A549 (cell line): ENCODE measurements at regions not wholly inside any gene's neighbourhood (a gene's known extent, or its start where the extent isn't known, plus 50 kb on each side); places are given as distances from the start of the nearest gene placed in this dataset.

Experiments
- ATAC-seq, 2 experiments: fragments of 200-7000 bp in 1 of 2; fragments of >200 bp in 1 of 2; cut with Nextera tagmentation in 1 of 2; cut with Tn5 transposase in 1 of 2; 3 replicates each; pipeline versions ENCODE4 v1.8.0 to v1.9.1; 2018 to 2020; ENCODE audit warnings: mild to moderate bottlenecking in 1 of 2, moderate library complexity in 1 of 2
- CTCF ChIA-PET: fragments of 300-600 bp; sonication (Branson Sonifier 250); formaldehyde crosslinking; extraction: SDS; loops from one replicate; lab custom pipeline; 2021; ENCODE audit warnings: antibody characterized with exemption, inconsistent platforms; lab: Yijun Ruan, JAX
- POLR2A ChIA-PET: fragments of 350-600 bp; formaldehyde crosslinking; extraction: SDS; loops from one replicate; lab custom pipeline; 2021; ENCODE audit warnings: antibody characterized with exemption, inconsistent platforms; lab: Yijun Ruan, JAX
- DNase-seq, 2 experiments: peaks; one replicate each; pipeline versions ENCODE4 v3.0.0 to v3.0.0-alpha.2; 2011 to 2016; ENCODE audit warnings: low read depth in 1 of 2, low spot score in 1 of 2
- FAIRE-seq: peaks from 2 replicates; lab custom pipeline; 2011; peaks lifted over from hg19 to GRCh38; lab: Jason Lieb, UNC
- H3K27ac ChIP-seq, 2 experiments: fragments of >200 bp; sonication (Bioruptor Twin); formaldehyde crosslinking; 3 replicates each; pipeline ENCODE4 v1.5.1; 2016 to 2017
- H3K4me1 ChIP-seq: fragments of >200 bp; sonication (Bioruptor Twin); formaldehyde crosslinking; 3 replicates; pipeline ENCODE4 v1.6.1; 2016
- H3K4me2 ChIP-seq: fragments of >200 bp; sonication (Bioruptor Twin); formaldehyde crosslinking; 3 replicates; pipeline ENCODE4 v1.6.1; 2016
- H3K4me3 ChIP-seq: fragments of >200 bp; sonication (Bioruptor Twin); formaldehyde crosslinking; 3 replicates; pipeline ENCODE4 v1.5.1; 2016
- H3K9me3 ChIP-seq: fragments of >200 bp; sonication (Bioruptor Twin); formaldehyde crosslinking; 3 replicates; pipeline ENCODE4 v1.6.1; 2016
- CBX2 ChIP-seq: fragments of 200-600 bp; sonication (generic); IDR thresholded peaks from 2 replicates; pipeline ENCODE4 v1.6.1; 2016; ENCODE audit warnings: low read depth, mild to moderate bottlenecking, borderline replicate concordance
- CBX8 ChIP-seq: fragments of 200-600 bp; sonication (generic); IDR thresholded peaks from 2 replicates; pipeline ENCODE4 v1.6.1; 2016
- CHD4 ChIP-seq: fragments of 200-600 bp; sonication (generic); IDR thresholded peaks from 2 replicates; pipeline ENCODE4 v1.6.1; 2016; ENCODE audit warnings: antibody characterized with exemption, mild to moderate bottlenecking, borderline replicate concordance
- FOXS1 ChIP-seq: fragments of 250-450 bp; sonication (Bioruptor Pico); IDR thresholded peaks from 2 replicates; pipeline ENCODE4 v1.5.0; 2020; ENCODE audit warnings: mild to moderate bottlenecking, moderate library complexity
- HEYL ChIP-seq: fragments of 250-450 bp; sonication (Bioruptor Pico); IDR thresholded peaks from 2 replicates; pipeline ENCODE4 v1.8.0; 2021; ENCODE audit warnings: mild to moderate bottlenecking, moderate library complexity
- HOXA7 ChIP-seq: fragments of 250-450 bp; sonication (Bioruptor Pico); IDR thresholded peaks from 2 replicates; pipeline ENCODE4 v1.5.0; 2020; ENCODE audit warnings: mild to moderate bottlenecking, moderate library complexity
- MAFK ChIP-seq: fragments of 450-650 bp; IDR thresholded peaks from 2 replicates; pipeline ENCODE4 v1.6.1; 2014; ENCODE audit not compliant: partially characterized antibody
- NFE2L2 ChIP-seq: fragments of 150-350 bp; conservative IDR thresholded peaks from 2 replicates; pipeline ENCODE4 v1.6.1; 2014; ENCODE audit warnings: low read length
- PHF8 ChIP-seq: fragments of 200-600 bp; sonication (generic); IDR thresholded peaks from 2 replicates; pipeline ENCODE4 v1.6.1; 2016; ENCODE audit warnings: low read depth, mild to moderate bottlenecking, antibody characterized with exemption, moderate library complexity, borderline replicate concordance
- RAD21 ChIP-seq, 2 experiments: fragments of >200 bp in 1 of 2; sonication (Bioruptor Twin) in 1 of 2; formaldehyde crosslinking in 1 of 2; IDR thresholded peaks in 1 of 2; conservative IDR thresholded peaks in 1 of 2; 2 replicates in 1 of 2; 3 replicates in 1 of 2; pipeline ENCODE4 v1.6.1; 2012 to 2018; ENCODE audit warnings: inconsistent platforms in 1 of 2
- RARB ChIP-seq: fragments of 250-450 bp; sonication (Bioruptor Pico); IDR thresholded peaks from 2 replicates; pipeline ENCODE4 v1.8.0; 2021; ENCODE audit warnings: mild to moderate bottlenecking, moderate library complexity
- RNF2 ChIP-seq: fragments of 200-600 bp; sonication (generic); IDR thresholded peaks from 2 replicates; pipeline ENCODE4 v1.6.1; 2016; ENCODE audit warnings: low read depth, mild to moderate bottlenecking, antibody characterized with exemption, moderate library complexity, borderline replicate concordance
- SREBF2 ChIP-seq: fragments of 450-650 bp; IDR thresholded peaks from 2 replicates; pipeline ENCODE4 v1.6.1; 2014; ENCODE audit warnings: mild to moderate bottlenecking, moderate library complexity
- TP53 ChIP-seq: fragments of 250-450 bp; sonication (Bioruptor Pico); IDR thresholded peaks from 2 replicates; pipeline ENCODE4 v1.5.0; 2021; ENCODE audit warnings: mild to moderate bottlenecking, moderate library complexity
- ZNF302 ChIP-seq: fragments of 250-450 bp; sonication (Bioruptor Pico); IDR thresholded peaks from 2 replicates; pipeline ENCODE4 v1.9.0; 2021; ENCODE audit warnings: inconsistent platforms, mild to moderate bottlenecking, moderate library complexity
- WGBS: methylation state at CpG from one replicate; pipeline ENCODE4 v1.1.6; 2017; ENCODE audit errors: missing lambda C conversion rate; 5-methylcytosine and 5-hydroxymethylcytosine counted together
- TF ChIP-seq, protein P1 (sequence below): fragments of 250-450 bp; sonication (Bioruptor Pico); IDR thresholded peaks from 2 replicates; pipeline ENCODE4 v1.5.0; 2021; ENCODE audit warnings: mild to moderate bottlenecking, moderate library complexity, borderline replicate concordance
- TF ChIP-seq, protein P2 (sequence below): fragments of >200 bp; sonication (Bioruptor Twin); formaldehyde crosslinking; IDR thresholded peaks from 3 replicates; pipeline ENCODE4 v1.5.1; 2016
- TF ChIP-seq, protein P3 (sequence below): fragments of 450-650 bp; IDR thresholded peaks from 2 replicates; pipeline ENCODE4 v1.6.1; 2014; ENCODE audit warnings: antibody characterized with exemption
- TF ChIP-seq, protein P4 (sequence below): fragments of 200-600 bp; sonication (generic); IDR thresholded peaks from 2 replicates; pipeline ENCODE4 v1.6.1; 2016; ENCODE audit warnings: antibody characterized with exemption, mild to moderate bottlenecking, moderate library complexity
- TF ChIP-seq, protein P5 (sequence below): fragments of >200 bp; sonication (Bioruptor Twin); formaldehyde crosslinking; IDR thresholded peaks from 3 replicates; pipeline ENCODE4 v1.6.1; 2016

DNA sequence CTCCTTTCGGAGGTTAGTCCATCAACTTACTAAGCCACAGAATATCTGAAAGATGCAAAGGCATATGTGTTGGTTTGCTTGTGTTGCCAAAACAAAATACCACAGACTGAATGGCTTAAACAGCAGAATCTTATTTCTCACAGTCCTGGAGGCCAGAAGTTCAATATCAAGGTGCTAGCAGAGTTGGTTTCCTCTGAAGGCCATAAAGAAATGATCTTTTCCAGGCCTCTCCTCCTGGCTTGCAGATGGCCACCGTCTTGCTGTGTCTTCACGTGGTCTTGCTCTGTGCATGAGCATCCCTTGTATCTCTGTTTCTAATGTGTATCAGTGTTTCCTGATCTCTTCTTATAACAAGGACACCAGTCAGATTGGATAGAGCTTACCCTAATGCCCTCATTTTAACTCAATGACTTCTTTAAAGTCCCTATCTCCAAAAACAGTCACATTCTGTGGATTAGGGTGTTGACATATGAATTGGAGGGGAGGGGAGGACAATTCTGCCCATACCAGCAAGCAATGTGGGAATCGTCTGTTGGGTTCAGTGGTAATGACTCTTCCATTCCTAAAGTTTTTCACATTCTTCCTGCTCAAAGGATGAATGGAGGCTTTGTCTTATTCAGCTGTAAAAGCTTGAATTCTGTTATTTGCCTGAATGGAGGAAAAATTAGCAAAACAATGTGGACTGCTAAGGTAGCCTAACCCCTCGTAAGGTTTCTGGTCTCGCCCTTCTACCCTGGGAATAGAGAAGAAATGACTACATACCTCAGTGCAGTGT lies 715.7 kb downstream of the DIAPH3 start:
- FAIRE-seq (no peak), ATAC-seq (no peak), DNase-seq (no peak)
- ChIA-PET POLR2A (no interaction called here), CTCF (no interaction called here)
- H3K4me3 ChIP-seq, result no peak overlapping the region
- no peaks in the 10 kb centered on the region for H3K4me1 ChIP-seq
- no peak overlapping the region for H3K27ac ChIP-seq
- H3K4me2 ChIP-seq, result no peak overlapping the region
- TF ChIP-seq RARB (CRISPR knock-in tag) (no peak), SREBF2 (no peak), RNF2 (no peak), MAFK (no peak), ZNF302 (CRISPR knock-in tag) (no peak), CBX2 (no peak), FOXS1 (CRISPR knock-in tag) (no peak), HEYL (CRISPR knock-in tag) (no peak), CHD4 (no peak)
- TF ChIP-seq, protein P1, sequence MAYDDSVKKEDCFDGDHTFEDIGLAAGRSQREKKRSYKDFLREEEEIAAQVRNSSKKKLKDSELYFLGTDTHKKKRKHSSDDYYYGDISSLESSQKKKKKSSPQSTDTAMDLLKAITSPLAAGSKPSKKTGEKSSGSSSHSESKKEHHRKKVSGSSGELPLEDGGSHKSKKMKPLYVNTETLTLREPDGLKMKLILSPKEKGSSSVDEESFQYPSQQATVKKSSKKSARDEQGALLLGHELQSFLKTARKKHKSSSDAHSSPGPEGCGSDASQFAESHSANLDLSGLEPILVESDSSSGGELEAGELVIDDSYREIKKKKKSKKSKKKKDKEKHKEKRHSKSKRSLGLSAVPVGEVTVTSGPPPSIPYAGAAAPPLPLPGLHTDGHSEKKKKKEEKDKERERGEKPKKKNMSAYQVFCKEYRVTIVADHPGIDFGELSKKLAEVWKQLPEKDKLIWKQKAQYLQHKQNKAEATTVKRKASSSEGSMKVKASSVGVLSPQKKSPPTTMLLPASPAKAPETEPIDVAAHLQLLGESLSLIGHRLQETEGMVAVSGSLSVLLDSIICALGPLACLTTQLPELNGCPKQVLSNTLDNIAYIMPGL (CRISPR knock-in tag), result no peak
- TF ChIP-seq, protein P2, sequence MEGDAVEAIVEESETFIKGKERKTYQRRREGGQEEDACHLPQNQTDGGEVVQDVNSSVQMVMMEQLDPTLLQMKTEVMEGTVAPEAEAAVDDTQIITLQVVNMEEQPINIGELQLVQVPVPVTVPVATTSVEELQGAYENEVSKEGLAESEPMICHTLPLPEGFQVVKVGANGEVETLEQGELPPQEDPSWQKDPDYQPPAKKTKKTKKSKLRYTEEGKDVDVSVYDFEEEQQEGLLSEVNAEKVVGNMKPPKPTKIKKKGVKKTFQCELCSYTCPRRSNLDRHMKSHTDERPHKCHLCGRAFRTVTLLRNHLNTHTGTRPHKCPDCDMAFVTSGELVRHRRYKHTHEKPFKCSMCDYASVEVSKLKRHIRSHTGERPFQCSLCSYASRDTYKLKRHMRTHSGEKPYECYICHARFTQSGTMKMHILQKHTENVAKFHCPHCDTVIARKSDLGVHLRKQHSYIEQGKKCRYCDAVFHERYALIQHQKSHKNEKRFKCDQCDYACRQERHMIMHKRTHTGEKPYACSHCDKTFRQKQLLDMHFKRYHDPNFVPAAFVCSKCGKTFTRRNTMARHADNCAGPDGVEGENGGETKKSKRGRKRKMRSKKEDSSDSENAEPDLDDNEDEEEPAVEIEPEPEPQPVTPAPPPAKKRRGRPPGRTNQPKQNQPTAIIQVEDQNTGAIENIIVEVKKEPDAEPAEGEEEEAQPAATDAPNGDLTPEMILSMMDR, result no peak
- TF ChIP-seq, protein P3, sequence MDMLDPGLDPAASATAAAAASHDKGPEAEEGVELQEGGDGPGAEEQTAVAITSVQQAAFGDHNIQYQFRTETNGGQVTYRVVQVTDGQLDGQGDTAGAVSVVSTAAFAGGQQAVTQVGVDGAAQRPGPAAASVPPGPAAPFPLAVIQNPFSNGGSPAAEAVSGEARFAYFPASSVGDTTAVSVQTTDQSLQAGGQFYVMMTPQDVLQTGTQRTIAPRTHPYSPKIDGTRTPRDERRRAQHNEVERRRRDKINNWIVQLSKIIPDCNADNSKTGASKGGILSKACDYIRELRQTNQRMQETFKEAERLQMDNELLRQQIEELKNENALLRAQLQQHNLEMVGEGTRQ, result no peak
- TF ChIP-seq, all 56 proteins: peak for 0
- 6% methylated on average over 6 of the region's 6 CpGs for WGBS
- no peaks in the 10 kb centered on the region for H3K9me3 ChIP-seq

DNA sequence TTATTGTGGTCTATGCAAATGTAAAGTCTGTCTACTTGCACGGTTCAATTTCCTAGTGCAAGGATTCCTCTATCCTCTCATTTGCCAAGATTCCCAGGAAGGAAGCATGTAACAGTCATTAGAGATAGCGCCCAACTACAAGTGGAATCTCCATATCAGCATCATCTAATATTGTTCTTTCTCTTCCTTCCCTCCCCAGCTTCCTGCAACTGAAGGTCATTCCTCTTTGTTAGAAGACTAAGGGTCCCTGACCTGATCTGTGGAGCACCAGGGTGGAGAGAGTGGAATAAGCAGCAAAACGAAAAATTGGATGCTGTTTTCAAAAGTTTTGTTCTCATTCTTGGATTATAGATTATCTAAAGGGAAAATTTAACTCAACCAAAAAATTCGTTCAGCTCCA lies 714.0 kb downstream of the DIAPH3 start:
- POLR2A ChIA-PET, result no interaction called here
- no peaks in the 10 kb centered on the region for H3K4me1 ChIP-seq
- no peak for DNase-seq
- TF ChIP-seq, protein P3, result no peak
- TF ChIP-seq RAD21 (conservative IDR thresholded peaks at IDR 0.05 in 1 of 2, IDR thresholded peaks at IDR 0.05 in 1 of 2) (no peak), NFE2L2 (no peak), HOXA7 (CRISPR knock-in tag) (no peak), TP53 (CRISPR knock-in tag) (no peak), CBX8 (no peak), PHF8 (no peak)
- TF ChIP-seq, protein P4, sequence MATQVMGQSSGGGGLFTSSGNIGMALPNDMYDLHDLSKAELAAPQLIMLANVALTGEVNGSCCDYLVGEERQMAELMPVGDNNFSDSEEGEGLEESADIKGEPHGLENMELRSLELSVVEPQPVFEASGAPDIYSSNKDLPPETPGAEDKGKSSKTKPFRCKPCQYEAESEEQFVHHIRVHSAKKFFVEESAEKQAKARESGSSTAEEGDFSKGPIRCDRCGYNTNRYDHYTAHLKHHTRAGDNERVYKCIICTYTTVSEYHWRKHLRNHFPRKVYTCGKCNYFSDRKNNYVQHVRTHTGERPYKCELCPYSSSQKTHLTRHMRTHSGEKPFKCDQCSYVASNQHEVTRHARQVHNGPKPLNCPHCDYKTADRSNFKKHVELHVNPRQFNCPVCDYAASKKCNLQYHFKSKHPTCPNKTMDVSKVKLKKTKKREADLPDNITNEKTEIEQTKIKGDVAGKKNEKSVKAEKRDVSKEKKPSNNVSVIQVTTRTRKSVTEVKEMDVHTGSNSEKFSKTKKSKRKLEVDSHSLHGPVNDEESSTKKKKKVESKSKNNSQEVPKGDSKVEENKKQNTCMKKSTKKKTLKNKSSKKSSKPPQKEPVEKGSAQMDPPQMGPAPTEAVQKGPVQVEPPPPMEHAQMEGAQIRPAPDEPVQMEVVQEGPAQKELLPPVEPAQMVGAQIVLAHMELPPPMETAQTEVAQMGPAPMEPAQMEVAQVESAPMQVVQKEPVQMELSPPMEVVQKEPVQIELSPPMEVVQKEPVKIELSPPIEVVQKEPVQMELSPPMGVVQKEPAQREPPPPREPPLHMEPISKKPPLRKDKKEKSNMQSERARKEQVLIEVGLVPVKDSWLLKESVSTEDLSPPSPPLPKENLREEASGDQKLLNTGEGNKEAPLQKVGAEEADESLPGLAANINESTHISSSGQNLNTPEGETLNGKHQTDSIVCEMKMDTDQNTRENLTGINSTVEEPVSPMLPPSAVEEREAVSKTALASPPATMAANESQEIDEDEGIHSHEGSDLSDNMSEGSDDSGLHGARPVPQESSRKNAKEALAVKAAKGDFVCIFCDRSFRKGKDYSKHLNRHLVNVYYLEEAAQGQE, result no peak
- TF ChIP-seq, protein P5, sequence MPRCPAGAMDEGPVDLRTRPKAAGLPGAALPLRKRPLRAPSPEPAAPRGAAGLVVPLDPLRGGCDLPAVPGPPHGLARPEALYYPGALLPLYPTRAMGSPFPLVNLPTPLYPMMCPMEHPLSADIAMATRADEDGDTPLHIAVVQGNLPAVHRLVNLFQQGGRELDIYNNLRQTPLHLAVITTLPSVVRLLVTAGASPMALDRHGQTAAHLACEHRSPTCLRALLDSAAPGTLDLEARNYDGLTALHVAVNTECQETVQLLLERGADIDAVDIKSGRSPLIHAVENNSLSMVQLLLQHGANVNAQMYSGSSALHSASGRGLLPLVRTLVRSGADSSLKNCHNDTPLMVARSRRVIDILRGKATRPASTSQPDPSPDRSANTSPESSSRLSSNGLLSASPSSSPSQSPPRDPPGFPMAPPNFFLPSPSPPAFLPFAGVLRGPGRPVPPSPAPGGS, result no peak
- TF ChIP-seq, all 56 proteins: peak for 0
- Histone ChIP-seq H3K27ac (no peak overlapping the region), H3K4me2 (no peak overlapping the region), H3K4me3 (no peak overlapping the region), H3K9me3 (no peaks in the 10 kb centered on the region)
- FAIRE-seq (no peak), ATAC-seq (no peak)
- WGBS, result 3% methylated on average over 4 of the region's 4 CpGs
- CTCF ChIA-PET, result no interaction called here
